Prostate gland (tissue), 2 donors: ENCODE measurements at regions not wholly inside any gene's neighbourhood (a gene's known extent, or its start where the extent isn't known, plus 50 kb on each side); places are given as distances from the start of the nearest gene placed in this dataset.

Experiments
- CTCF ChIP-seq, 4 experiments: fragments of 200-600 bp in 2 of 4; fragments of 450-650 bp in 2 of 4; sonication (generic) in 2 of 4; IDR thresholded peaks; 1 replicate in 3 of 4; 2 replicates in 1 of 4; pipeline ENCODE4 v1.5.1; 2016 to 2019; ENCODE audit warnings: antibody characterized with exemption in 4 of 4, mild to moderate bottlenecking in 2 of 4, moderate library complexity in 2 of 4
- POLR2A ChIP-seq: fragments of 450-650 bp; IDR thresholded peaks from one replicate; pipeline ENCODE4 v1.6.1; 2016; ENCODE audit warnings: antibody characterized with exemption, mild to moderate bottlenecking

GRCh38 chr6:104613416-104614001 is 246.2 kb downstream of the HACE1 start:
- TF ChIP-seq CTCF (IDR thresholded peaks at IDR 0.05) (no peak), POLR2A (no peak)
